HG02981 (cell line): ENCODE measurements at regions not wholly inside any gene's neighbourhood (a gene's known extent, or its start where the extent isn't known, plus 50 kb on each side); places are given as distances from the start of the nearest gene placed in this dataset.

Source experiments
- ATAC-seq: cut with Tn5 transposase; IDR thresholded peaks from one replicate; pipeline ENCODE4 v1.9.1; 2021; ENCODE audit warnings: mild to moderate bottlenecking, moderate library complexity; ENCODE audit not compliant: unreplicated experiment

DNA sequence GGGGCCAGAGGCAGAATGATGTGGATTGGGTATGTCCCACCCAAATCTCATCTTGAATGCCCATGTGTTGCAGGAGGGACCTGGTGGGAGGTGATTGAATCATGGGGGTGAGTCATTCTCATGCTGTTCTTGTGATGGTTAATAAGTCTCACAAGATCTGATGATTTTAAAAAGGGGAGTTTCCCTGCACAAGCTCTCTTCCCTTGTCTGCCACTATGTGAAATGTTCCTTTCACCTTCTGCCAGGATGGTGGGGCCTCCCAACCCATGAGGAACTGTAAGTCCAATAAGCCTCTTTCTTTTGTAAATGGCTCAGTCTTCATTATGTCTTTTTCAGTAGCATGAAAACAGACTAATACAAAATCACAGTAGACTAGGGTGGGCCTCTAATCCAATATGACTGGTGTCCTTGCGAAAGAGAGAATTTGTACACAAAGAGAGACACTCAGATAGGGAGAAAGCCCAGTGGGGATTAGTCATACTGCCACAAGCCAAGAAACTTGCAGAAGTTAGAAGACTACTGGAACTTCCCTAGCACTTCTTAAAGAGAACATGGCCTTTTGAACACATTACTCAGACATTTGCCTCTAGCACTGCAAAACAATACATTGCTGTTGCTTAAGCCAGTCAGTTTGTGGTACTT, 68.4 kb downstream of the ANXA1 start:
- ATAC-seq: peak; percentile 79

DNA sequence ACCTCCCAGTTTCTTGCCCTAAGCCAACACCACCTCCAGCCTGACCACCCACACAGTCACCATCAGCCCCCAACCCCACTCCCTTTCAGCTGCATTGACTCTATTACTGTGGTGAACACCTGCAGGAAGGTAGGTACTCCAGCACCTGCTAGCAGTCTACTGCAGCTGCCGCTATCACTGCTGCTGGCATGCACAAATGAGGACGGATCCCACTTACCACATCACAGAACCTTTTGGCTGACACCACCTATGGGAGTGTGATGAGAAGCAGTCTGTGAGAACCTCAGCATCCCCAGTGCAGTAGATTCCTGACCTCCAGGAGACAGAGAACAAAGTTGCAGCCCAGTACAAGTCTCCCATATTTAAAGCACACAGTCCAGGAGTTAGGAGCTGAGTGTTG, 71.9 kb downstream of the ANXA1 start:
- no peak for ATAC-seq

DNA sequence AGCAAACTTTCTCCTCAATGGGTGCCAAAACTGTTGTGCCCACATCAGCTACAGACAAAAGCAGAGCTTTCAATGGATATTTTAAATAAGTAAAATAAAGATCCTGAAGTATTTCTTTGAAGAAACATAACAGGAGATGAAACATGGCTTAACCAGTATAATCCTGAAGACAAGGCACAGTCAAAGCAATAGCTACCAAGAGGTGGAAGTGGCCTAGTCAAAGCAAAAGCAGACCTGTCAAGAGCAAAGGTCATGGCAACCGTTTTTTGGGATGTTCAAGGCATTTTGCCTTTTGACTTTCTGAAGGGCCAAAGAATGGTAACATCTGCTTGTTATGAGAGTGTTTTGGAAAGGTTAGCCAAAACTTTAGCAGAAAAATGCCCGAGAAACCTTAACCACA, 77.9 kb downstream of the ANXA1 start:
- ATAC-seq: no peak

DNA sequence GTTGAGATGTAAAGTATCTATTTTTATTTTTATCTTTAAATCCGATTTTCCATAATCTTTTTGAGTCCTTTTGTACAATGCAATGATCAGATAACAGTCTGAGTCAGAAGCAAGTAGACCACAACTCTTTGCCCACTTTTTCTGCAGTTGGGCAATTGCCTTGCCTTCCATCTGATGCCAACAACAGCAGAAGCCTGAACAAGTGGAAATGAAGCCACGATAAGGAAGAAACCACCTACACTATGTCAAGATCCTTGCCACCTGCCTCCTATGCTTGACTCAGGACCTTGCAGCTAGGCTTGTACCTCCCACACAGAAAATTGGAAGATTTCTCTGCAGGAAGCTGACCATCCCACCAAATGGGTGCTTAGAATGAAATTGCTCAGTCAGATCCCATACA, 78.6 kb downstream of the ANXA1 start:
- ATAC-seq: no peak

DNA sequence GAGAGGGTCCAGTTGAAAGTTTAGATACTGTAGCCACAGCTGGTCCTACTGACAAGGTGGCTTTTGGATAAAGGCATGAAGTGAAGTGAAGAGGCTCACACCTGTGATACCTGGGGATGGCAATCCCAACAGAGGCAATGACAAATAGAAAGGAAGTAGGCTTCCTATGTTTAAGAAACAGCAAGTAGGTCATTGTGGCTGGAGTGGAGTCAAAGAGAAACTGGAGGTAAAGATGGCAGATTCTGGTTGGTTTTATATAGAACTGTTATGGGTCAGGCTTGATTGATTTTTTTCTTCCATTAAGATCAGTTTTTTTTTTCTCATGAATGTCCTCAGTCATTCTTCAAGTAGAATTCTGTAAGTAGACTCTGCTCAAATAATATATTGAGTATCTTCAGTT, 79.5 kb downstream of the ANXA1 start:
- ATAC-seq: no peak

DNA sequence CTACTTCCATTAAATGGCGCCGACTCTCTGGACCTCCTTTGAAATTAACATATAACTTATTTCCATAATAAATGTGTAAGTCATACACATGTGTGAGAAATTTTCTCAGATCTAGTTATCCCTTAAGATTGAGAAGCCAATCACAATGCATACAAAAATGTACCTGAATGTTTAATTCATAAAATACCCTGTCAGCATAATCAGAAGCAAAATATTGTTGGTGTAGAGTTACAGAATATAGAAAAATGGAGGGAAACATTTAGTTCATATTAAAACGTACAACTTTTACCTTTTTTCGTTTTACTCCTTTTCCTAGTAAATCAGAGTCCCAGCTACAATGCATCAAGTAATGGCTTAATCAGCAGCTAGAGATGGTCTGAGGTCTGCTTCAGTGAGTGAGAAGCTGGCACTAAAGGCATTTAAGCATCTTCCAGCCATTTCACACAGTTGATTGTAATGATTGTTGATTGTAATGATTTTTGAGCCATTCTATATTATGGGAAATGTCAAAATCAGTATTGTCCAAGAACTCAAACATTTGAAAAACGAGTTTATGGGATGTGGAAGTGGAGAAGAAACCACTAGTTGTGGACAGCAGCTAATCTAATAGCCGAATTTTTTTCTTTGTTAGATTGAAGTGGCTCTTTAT, 81.8 kb downstream of the ANXA1 start:
- no peak for ATAC-seq

DNA sequence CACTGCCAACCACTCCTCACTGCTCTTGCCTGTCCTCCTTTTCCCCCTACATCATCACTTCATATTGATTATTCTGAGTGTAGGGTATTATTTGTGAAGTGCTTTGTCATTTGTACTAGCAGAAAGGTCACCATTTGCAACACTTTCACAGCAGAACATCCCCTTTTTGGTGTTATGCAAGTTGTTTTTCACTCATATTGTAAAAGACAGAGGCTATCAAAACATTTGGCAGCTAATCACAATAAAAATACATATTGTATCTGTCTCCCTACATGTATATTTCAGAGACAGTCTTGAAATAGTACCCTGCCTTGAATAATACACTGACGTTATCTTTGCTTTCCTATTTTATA, 82.3 kb downstream of the ANXA1 start:
- ATAC-seq: no peak

DNA sequence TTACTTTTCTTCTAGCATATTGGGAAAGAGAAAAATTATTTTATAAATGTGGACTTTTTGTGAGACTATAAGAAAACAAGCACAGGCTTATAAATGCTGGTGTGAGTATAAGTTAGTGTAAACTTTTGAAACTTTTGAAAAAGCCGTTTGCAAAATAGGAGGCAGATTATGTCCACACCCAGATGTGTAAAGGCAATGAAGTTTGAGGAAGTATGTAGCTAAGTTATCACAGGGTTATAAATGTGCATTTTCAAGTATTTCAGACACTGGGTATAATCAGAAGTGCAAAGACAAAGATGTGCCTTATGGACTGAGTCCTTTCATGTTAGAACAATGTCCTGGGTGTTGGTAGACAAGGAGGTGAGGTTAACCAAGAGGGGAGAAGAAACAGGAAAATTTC, 85.5 kb downstream of the ANXA1 start:
- no peak for ATAC-seq

DNA sequence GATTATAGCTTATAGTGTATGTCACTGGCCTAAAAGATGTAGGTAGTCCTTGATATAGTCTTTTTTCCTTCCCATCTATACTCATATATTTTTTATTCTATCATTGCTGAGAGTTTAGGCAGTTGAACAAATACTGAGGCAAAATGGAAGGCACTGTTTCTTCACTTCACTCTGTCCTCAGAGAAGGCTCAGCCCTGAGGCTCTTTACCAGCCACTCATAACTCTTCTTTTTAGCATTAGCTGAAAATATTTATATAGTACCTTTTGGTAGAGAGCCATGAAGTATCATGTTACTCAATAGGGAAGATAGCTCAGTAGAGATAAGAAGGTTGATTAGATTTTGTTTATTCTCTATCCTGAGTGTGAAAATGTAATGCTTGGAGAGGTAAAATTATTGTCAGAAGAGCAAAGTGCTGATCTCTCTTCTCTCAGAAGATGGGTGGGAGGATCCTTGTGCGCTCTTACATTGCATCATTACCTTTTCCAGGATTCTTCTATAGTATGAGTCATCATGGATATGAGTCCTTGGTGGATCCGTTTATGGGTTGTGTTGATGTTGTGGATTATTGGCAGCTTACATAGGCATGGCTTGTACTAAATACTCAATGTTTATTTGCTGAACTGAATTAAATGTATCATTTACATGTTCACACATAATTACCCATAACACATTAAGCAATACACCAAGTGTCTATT, 88.1 kb downstream of the ANXA1 start:
- ATAC-seq: no peak

DNA sequence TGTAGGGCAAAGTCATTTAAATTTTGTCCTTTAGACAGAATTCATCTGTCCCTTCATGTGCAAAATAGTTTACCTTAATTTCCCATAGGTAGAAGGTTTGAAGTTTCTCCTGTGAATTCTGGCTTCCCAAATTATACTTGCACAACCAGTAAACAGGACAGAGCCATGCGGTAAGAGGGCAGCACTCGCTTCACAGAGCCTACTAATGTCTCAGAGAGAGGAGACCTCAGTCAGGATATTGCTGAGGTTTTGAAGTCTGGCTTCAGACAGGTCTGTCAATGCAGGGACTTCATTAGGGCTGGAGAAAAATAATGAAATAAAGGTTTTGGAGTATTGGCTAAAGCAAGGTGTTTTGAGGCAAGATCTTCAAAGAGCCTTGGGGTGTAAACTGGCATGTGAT, 91.4 kb downstream of the ANXA1 start:
- no peak for ATAC-seq

DNA sequence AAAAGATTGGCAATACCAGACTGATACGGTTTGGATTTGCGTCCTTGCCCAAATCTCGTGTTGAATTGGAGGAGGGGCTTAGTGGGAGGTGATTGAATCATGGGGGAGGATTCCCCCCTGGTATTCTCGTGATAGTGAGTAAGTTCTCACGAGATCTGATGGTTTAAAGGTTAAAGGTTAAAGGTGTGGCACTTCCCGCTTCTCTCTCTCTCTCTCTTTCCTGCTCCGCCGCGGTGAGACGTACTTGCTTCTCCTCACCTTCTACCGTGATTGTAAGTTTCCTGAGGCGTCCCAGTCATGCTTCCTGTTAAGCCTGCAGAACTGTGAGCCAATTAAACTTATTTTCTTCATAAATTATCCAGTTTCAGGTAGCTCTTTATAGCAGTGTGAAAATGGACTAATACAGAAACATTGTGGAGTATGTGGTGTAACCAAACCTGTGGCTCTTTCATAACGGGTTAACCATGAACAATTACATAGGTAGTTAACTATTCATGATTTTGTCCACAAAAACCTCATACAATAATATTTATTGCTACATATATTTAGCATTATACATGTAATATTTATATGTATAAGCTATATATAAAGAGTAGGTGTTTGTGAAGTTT, 107.5 kb downstream of the ANXA1 start:
- no peak for ATAC-seq

DNA sequence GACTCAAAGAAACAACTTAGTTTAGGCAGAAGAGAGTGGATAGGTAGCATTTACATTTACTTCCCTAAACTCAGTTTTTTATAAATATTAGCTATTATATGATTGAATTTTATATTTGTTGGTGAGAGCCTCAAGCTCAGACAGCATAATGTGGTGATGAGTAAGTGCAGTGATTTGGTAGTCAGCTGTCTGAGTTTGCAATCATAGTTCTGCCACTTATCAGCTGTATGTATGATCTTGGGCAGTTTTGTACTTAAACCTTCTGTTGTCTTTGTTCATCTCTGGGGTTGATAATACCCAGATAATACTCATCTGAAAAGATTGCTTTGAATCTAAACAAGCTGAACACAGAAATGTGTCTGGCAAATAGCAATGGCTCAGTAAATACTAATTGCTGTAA, 108.8 kb downstream of the ANXA1 start:
- no peak for ATAC-seq

DNA sequence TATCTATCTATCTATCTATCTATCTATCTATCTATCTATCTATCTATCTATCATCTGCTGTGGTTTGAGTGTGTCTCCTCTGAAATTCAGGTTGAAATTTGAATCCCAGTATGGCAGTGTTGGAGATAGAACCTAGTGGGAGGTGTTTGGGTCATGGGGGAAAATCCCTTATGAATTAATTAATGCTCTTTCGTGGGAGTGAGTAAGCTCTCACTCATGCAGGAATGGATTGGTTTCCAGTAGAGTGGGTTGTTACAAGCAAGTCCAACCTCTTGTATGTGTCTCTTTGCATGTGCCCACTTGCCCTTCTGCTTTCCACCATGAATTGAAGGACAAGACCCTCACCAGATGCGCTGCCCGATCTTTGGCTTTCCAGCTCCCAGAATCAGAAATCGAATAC, 113.0 kb downstream of the ANXA1 start:
- ATAC-seq: no peak

DNA sequence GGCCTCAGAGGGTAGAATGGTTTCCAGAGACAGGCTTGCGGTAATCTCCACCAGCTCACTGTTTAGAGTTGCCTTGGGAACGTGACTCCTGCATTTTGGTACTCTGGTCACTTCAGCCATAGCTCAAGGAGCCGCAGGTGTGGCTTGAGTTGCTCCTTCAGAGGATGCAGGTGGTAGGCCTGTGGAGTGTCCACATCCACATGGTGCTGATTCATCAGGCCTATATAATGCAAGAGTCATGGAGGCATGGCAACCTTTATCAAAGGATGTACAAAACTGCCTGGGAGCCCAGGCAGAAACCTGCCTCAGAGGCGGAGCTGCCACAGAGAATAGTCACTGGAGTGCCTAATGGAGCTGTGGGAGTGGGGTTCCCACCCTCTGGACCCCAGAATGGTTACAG, 114.2 kb downstream of the ANXA1 start:
- no peak for ATAC-seq

DNA sequence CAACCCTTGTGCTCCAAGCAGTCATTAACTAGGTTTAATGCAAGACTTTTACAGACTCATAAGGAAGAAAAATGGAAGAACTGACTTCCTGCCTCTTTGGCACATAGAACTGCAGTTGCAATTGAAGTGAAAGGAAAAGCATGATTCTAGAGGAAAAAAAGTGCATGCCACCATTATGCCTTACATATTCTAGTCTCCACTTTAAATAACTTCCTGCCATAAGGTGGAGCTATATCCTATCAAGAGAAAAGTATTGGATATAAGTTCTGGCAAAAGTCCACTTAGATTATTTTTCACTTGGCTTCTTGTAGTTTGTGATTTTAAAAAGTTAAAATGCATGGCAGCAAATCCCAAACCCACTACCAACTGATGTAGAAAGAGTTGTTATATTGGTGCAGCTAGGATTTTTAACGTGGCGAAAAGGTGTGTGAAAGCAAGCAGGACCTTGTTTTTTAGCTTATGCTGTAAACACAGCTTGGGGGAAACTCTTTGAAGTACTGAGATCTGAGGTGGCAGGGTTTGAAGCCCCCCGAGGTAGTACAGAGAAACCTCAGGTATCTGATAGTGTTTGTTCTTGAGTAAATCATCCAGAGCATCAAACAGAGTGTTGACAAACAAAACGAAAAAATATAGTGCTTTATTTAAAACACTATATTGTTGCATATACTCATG, 117.9 kb downstream of the ANXA1 start:
- no peak for ATAC-seq

DNA sequence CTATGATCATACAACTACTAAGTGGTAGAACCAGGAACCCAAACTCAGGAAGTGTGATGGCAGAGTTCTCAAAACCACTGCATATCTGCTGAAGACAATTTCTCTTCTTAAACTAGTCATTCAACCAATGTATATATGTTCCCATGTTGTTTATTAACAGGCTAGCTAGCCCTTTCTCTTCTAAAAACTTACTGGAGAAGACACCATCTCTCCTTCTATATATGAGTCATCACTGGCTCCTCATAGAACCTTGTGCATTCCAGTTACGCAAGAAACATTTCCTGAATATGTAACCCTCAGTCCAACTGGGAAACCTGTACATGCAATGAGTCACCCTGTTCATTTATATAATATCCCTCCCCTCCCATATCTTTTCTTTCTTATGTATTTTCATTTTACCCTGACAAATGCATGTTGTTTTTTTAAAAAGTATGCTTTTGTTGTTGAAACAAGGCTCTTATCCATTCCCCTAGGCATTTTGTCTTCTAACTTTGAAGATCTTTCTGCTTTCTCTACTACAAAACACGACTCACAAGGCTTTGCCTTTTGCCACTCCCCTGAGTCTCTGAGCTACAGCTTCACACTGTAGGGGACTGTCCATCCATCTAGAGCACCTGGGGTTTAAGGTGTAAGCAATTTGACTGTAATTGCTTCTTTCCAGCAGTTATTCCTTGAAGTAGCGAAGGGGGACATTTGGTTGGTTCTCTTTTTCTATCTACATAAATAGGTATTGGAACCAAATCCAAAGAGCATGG, 119.5 kb downstream of the ANXA1 start:
- peak; percentile 76 for ATAC-seq

DNA sequence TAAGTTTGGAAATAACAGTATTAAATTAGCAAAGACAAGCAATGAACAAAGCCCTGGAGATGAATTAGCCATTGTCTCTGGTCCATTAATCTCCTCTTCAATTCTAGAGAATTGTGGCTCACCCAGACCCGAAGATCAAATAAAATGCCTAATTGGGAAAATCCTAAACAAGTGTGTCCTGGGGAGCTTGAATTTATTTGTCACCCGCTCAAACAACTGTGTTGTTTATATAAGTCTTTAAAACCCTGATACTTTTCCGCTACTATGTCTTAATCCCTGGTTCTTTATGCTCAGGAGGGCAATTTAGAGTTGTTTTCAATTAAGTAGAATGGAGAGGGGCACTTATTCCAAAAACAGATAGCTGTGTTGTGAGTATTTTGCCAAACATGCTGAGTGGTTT, 128.4 kb downstream of the ANXA1 start:
- ATAC-seq: no peak

DNA sequence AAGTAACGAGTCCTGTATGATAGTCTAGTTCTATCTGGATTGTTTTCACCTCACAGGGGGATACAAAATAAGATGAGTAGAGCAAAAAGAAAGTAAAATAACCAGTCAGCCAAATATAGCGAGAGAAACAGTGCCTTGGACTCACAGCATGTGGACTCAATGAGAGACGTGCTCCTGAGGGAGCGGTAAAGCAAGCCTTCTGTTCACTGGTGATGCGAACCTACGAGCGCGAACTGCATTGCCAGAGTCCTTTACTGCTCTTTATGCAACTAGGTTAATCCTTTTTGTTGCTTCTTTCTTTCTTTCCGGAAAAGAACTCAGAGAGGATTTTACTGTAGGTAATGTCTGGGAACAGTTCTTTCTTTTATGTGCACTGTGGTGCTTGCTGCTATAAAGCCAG, 132.7 kb downstream of the ANXA1 start:
- ATAC-seq: no peak

DNA sequence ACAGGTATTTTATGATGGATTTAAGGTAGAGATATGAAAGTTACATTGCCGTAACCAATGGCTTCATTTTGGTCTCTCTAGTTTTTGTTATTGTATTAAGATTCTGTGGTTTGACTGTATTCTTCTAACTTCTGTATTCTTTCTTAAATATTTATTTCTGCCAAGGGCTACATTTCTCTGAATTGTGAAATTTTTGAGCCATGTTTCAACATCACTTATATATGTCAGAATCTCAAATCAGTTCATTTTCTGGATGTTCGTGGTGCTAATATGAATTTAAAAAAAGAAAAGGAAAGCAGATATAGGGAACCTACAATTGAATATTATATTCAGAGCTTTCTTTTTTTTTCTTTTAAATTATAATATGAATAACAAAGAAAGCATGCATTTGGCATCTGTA, 142.7 kb downstream of the ANXA1 start:
- ATAC-seq: no peak

DNA sequence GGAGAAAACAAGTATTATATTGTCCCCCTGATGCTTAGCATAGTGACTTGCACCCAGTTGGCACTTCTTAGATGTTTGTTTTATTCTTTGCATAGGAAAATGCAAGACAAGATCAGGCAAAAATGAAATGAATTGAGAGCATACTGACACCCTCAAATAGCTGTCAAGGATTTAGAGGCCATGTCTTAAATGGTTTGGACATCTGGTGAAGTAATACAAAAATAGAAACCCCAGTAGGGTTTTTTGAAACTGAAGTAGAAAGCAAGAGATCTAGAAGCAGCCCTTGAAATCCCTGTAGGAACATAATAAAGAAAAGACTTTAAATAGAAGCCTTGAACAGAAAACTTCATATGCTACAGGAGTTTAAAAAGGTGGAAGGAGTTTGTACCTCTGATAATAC, 174.3 kb downstream of the ANXA1 start:
- no peak for ATAC-seq

DNA sequence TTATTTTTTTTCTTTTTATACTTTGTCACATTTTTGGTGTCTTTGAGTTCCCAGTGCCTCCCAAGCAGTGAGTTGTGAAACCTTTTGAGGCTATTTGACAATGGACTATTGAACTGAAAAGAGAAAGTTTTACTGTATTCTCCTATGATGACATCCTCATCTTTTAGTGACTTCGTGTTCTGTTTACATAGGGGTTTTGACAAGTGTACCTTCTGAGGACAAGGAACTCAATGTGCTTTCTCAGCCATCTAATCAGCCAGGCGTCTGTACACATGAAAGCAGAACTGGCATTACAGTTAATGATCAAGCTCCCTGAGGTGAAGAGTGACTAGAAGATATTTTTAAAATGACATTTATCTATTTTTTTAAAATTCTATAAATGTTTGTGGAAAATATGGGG, 175.5 kb downstream of the ANXA1 start:
- ATAC-seq: no peak
